Stimulated activated memory B cell treated with anti-CD40 and anti-IgM and Interleukin-4, amounts not matched to agents 10 μg/mL and 1 μg/mL and 100 μg/mL, for 72 hours (primary cell): ENCODE measurements at regions not wholly inside any gene's neighbourhood (a gene's known extent, or its start where the extent isn't known, plus 50 kb on each side); places are given as distances from the start of the nearest gene placed in this dataset.

Experiments used
- ATAC-seq: fragments of 150-1000 bp; cut with Tn5 transposase; 2 replicates; pipeline ENCODE4 v1.10.0; 2021
- H3K27ac Mint-ChIP-seq: one replicate; pipeline ENCODE4 v1.8.0; 2022; ENCODE audit warnings: mild to moderate bottlenecking, mixed read lengths
- H3K27me3 Mint-ChIP-seq: one replicate; pipeline ENCODE4 v1.8.0; 2022; ENCODE audit warnings: mixed read lengths
- H3K36me3 Mint-ChIP-seq: one replicate; pipeline ENCODE4 v1.8.0; 2022; ENCODE audit warnings: mixed read lengths
- H3K4me1 Mint-ChIP-seq: one replicate; pipeline ENCODE4 v1.8.0; 2022; ENCODE audit warnings: mixed read lengths
- H3K4me3 Mint-ChIP-seq: one replicate; pipeline ENCODE4 v1.8.0; 2022; ENCODE audit warnings: mild to moderate bottlenecking, moderate library complexity, mixed read lengths
- H3K9me3 Mint-ChIP-seq: one replicate; pipeline ENCODE4 v1.8.0; 2022; ENCODE audit warnings: mixed read lengths

- Mint-ChIP-seq H3K4me3 (no peak overlapping the region), H3K4me1 (no peaks in the 10 kb centered on the region), H3K27me3 (no peaks in the 10 kb centered on the region), H3K36me3 (no peaks in the 10 kb centered on the region), H3K27ac (no peak overlapping the region), H3K9me3 (peaks cover 4% of the 10 kb centered on the region)
- ATAC-seq: no peak
Measured at GRCh38 chr10:131677671-131678070, 223.1 kb upstream of the PPP2R2D start.

DNA sequence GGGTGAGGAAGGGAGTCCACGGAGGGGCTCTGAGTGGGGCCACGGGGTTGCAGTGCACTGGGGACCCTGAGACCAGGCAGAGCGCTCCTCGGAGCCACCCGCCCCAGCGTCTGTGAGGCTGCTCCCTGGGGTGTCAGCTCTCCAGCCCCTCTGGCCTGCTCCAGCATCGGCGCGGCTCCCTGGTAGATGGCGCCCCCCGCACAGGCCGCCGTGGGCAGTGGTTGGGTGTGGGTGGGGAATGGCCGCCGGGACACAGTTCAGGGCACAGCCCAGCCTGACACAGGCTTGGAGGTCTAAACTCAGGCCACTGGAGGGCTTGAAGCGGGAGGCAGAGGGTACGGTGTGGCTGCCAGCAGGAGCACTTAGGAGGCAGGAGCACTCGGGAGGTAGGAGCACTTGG is 222.6 kb upstream of the PPP2R2D start:
- Mint-ChIP-seq H3K27me3 (no peaks in the 10 kb centered on the region), H3K27ac (no peak overlapping the region), H3K4me1 (no peaks in the 10 kb centered on the region), H3K36me3 (no peaks in the 10 kb centered on the region), H3K9me3 (peaks cover 4% of the 10 kb centered on the region), H3K4me3 (no peak overlapping the region)
- ATAC-seq: no peak

DNA sequence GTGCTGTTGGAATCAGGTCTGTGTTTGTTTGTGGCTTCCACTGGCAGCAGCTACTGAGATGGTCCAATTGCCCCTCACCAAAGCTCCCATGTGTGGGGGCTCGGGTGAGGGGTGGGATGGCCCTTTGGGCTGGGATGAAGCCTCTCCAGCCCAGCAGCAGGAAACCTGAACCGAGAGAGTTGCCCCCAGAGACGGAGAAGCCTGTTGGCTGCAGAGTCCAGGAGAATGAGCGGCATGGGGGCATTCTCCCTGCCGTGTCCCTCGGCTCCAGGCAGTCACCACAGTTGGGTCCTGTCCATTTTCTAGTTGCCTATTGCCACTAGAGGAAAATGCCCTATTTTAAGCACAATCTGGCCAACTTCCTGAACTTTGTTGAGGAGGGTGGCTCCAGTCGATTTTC is 222.2 kb upstream of the PPP2R2D start:
- Mint-ChIP-seq H3K27ac (no peak overlapping the region), H3K27me3 (no peaks in the 10 kb centered on the region), H3K4me3 (no peak overlapping the region), H3K4me1 (no peaks in the 10 kb centered on the region), H3K9me3 (peaks cover 4% of the 10 kb centered on the region), H3K36me3 (no peaks in the 10 kb centered on the region)
- no peak for ATAC-seq

GRCh38 chr10:131679926-131680325 is 220.9 kb upstream of the PPP2R2D start:
- no peak overlapping the region for H3K27ac Mint-ChIP-seq

GRCh38 chr10:131681122-131681521 is 219.7 kb upstream of the PPP2R2D start:
- H3K4me3 Mint-ChIP-seq: no peak overlapping the region
- ATAC-seq: no peak

More at GRCh38 chr10:131679926-131680325, 220.9 kb upstream of the PPP2R2D start:
- Mint-ChIP-seq H3K9me3 (peaks cover 4% of the 10 kb centered on the region), H3K36me3 (no peaks in the 10 kb centered on the region), H3K4me1 (no peaks in the 10 kb centered on the region), H3K27me3 (no peaks in the 10 kb centered on the region), H3K4me3 (no peak overlapping the region)
- ATAC-seq: no peak

GRCh38 chr10:131681656-131682055 is 219.2 kb upstream of the PPP2R2D start:
- Mint-ChIP-seq H3K4me1 (no peaks in the 10 kb centered on the region), H3K27ac (no peak overlapping the region), H3K9me3 (no peaks in the 10 kb centered on the region), H3K4me3 (no peak overlapping the region), H3K36me3 (no peaks in the 10 kb centered on the region), H3K27me3 (no peaks in the 10 kb centered on the region)
- no peak for ATAC-seq

More at GRCh38 chr10:131681122-131681521, 219.7 kb upstream of the PPP2R2D start:
- Mint-ChIP-seq H3K4me1 (no peaks in the 10 kb centered on the region), H3K9me3 (peaks cover 3% of the 10 kb centered on the region), H3K27ac (no peak overlapping the region), H3K27me3 (no peaks in the 10 kb centered on the region), H3K36me3 (no peaks in the 10 kb centered on the region)

- H3K27ac Mint-ChIP-seq: no peak overlapping the region
Measured at GRCh38 chr10:131682271-131682962, 218.4 kb upstream of the PPP2R2D start.

DNA sequence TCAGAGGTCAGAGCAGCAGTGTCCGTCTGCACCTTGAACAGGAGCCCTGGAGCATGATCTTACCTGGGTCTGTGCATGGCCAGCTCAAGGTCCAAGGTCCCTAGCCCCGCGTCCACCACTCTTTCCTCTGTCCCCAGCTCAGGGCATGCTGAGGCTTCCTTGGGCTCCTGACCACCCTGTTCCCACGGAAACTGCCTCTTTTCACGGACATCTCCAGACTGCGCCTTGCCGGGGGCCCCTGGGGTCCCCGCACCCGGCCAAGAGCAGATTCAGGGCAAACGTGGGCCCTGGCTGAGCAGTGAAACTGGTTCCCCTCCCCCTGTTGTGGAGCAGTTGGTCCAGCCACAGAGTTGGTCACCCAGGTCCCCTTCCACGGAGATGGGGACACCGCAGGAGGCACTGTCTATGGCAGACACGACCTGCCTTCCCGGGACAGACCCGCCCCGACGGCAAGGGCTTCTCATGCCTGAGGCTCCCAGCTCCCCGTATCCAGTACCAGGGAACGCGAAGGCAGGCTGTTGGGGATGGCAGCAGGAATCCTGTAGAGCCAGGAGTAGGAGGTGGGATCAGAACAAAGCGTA is 217.4 kb upstream of the PPP2R2D start:
- no peak for ATAC-seq
- Mint-ChIP-seq H3K36me3 (no peaks in the 10 kb centered on the region), H3K27ac (no peak overlapping the region), H3K4me3 (no peak overlapping the region), H3K9me3 (no peaks in the 10 kb centered on the region), H3K4me1 (no peaks in the 10 kb centered on the region), H3K27me3 (no peaks in the 10 kb centered on the region)

More at GRCh38 chr10:131682271-131682962, 218.4 kb upstream of the PPP2R2D start:
- no peaks in the 10 kb centered on the region for H3K36me3 Mint-ChIP-seq
- no peaks in the 10 kb centered on the region for H3K27me3 Mint-ChIP-seq
- no peak overlapping the region for H3K4me3 Mint-ChIP-seq
- H3K4me1 Mint-ChIP-seq: no peaks in the 10 kb centered on the region
- ATAC-seq: no peak
- H3K9me3 Mint-ChIP-seq: no peaks in the 10 kb centered on the region

- Mint-ChIP-seq H3K4me3 (no peak overlapping the region), H3K9me3 (no peaks in the 10 kb centered on the region)
Measured at GRCh38 chr10:131683941-131684340, 216.9 kb upstream of the PPP2R2D start.

DNA sequence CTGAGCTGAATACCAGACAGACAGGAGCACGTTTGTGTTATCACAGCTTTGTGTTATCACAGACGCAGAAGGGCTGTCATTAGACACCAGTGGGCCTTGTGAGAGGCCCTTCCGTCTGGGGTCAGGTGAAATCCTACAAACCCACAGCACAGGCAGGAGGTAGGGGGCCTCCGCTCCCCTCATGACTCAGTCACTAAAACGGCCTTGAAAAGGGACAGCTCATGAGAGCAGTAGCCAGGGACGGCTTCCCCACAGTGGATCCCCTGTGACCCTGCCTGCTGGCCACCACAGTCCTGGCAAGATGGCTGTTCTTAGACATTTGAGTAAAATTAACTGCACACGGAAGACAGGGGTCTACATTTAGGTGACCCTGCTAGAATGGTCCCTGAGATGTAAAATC is 215.8 kb upstream of the PPP2R2D start:
- H3K27ac Mint-ChIP-seq: no peak overlapping the region
- H3K9me3 Mint-ChIP-seq: no peaks in the 10 kb centered on the region
- no peaks in the 10 kb centered on the region for H3K27me3 Mint-ChIP-seq
- no peaks in the 10 kb centered on the region for H3K36me3 Mint-ChIP-seq
- no peak for ATAC-seq
- H3K4me3 Mint-ChIP-seq: no peak overlapping the region
- no peaks in the 10 kb centered on the region for H3K4me1 Mint-ChIP-seq

More at GRCh38 chr10:131683941-131684340, 216.9 kb upstream of the PPP2R2D start:
- Mint-ChIP-seq H3K27ac (no peak overlapping the region), H3K4me1 (no peaks in the 10 kb centered on the region), H3K27me3 (no peaks in the 10 kb centered on the region), H3K36me3 (no peaks in the 10 kb centered on the region)
- no peak for ATAC-seq

DNA sequence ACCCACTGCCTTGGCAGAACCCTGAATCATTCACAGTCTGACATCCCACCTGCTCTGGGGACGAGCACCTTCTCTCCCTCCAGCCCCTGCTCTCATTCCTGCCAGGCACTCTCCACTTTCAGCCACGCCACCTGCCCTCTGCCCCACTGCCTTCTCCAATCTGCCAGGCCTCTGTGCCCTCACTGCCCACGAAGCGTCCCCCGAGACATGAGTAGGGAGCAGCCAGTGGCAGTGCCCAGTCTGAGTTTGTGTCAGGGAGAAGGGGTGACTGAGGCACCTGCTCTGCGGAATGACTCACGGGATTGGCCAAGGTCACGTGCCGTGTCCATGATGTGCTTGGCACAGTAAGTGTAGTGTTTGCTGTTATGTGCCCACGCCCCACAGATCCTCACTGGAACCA is 215.2 kb upstream of the PPP2R2D start:
- Mint-ChIP-seq H3K27ac (no peak overlapping the region), H3K9me3 (peaks cover 4% of the 10 kb centered on the region), H3K36me3 (no peaks in the 10 kb centered on the region), H3K4me1 (no peaks in the 10 kb centered on the region), H3K27me3 (no peaks in the 10 kb centered on the region), H3K4me3 (no peak overlapping the region)
- no peak for ATAC-seq

DNA sequence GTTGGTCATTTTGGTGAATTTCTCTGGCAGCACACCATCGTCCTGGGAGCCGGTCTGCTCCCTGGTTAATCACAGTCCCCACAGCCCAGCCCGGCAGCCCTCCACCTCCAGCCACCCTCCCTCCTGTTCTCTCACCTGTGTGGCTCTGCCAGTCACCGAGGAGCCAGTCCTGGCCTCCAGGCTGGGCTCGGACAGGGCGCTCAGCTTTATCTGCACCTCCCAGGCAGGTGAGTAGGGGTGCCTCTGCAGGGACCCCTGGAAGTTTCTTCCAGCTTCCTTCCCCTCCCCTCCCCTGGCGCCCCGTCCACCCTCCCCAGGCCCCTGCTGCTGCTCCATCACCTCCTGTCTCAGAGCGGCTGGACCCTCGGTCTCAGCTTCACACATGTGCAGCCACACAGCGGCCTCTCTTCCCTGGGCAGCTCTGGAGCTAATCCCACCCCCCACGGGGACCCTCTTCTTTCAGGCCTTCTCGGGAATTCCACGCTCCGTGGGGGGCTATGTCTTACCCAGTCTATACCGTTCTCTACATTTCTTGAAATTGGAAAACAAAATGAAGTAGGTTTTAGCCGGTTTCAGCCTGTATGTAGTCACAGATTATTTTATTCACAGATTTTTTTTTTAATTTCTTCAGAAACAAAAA is 213.9 kb upstream of the PPP2R2D start:
- Mint-ChIP-seq H3K4me1 (no peaks in the 10 kb centered on the region), H3K4me3 (no peak overlapping the region), H3K36me3 (no peaks in the 10 kb centered on the region), H3K27me3 (peaks cover 2% of the 10 kb centered on the region), H3K27ac (no peak overlapping the region), H3K9me3 (peaks cover 4% of the 10 kb centered on the region)
- ATAC-seq: peak; percentile 18

GRCh38 chr10:131688304-131688703 is 212.5 kb upstream of the PPP2R2D start:
- H3K4me1 Mint-ChIP-seq: no peaks in the 10 kb centered on the region
- H3K27ac Mint-ChIP-seq: no peak overlapping the region
- no peak for ATAC-seq
- peaks cover 4% of the 10 kb centered on the region for H3K9me3 Mint-ChIP-seq
- peaks cover 9% of the 10 kb centered on the region for H3K27me3 Mint-ChIP-seq
- no peak overlapping the region for H3K4me3 Mint-ChIP-seq
- no peaks in the 10 kb centered on the region for H3K36me3 Mint-ChIP-seq

DNA sequence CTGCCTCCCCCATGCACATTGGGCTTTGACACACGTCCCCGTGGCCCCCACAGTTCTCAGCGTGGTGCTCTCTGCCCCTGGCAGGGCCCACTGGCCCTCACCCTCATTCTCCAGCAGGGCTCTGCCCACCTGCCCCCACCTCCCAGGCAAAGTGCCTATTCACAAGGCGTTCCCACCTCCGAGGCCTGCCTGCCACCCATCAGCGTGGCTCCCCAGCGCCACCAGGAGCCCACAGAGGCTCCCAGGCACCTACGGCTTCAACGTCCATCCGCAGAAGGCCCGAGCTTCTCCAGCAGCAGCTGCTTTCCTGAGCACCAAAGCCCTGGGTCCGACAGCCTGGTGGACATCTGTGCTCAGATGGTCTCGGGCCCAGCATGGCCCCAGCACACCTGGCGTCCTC is 211.8 kb upstream of the PPP2R2D start:
- H3K27me3 Mint-ChIP-seq: peaks cover 9% of the 10 kb centered on the region
- no peak overlapping the region for H3K27ac Mint-ChIP-seq
- no peak for ATAC-seq
- H3K36me3 Mint-ChIP-seq: no peaks in the 10 kb centered on the region
- no peaks in the 10 kb centered on the region for H3K4me1 Mint-ChIP-seq
- peaks cover 4% of the 10 kb centered on the region for H3K9me3 Mint-ChIP-seq
- H3K4me3 Mint-ChIP-seq: no peak overlapping the region

DNA sequence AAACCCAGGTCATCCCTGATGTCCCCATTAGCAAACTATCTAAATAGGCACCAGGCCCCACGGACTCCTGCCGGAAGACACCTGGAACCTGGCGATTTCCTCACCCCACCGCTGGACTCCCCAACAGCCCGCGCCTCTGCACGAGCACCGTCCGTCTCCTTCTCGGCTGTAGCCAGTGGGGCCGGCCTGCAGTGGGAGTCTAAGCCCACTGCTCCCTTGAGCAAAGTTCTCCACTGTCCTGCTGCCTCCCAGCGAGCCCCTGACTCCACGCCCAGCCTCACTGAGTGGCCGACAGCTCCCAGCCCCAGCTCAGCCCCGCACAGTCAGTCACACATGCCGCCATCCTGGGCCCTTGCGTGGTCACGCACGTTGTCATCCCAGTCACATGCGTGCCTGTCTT is 211.3 kb upstream of the PPP2R2D start:
- peaks cover 9% of the 10 kb centered on the region for H3K27me3 Mint-ChIP-seq
- no peak for ATAC-seq
- no peak overlapping the region for H3K27ac Mint-ChIP-seq
- peaks cover 4% of the 10 kb centered on the region for H3K9me3 Mint-ChIP-seq
- H3K4me3 Mint-ChIP-seq: no peak overlapping the region
- no peaks in the 10 kb centered on the region for H3K4me1 Mint-ChIP-seq
- no peaks in the 10 kb centered on the region for H3K36me3 Mint-ChIP-seq
